ENCODE measurements at regions not wholly inside any gene's neighbourhood (a gene's known extent, or its start where the extent isn't known, plus 50 kb on each side); places are given as distances from the start of the nearest gene placed in this dataset.

GRCh38 chr22:34225278-34225677, 305.0 kb upstream of the LARGE1 start:
- no peaks in the 10 kb centered on the region for H3K27me3 ChIP-seq (ENCODE audit: control insufficient read depth, insufficient read depth, low read length)
- no peak overlapping the region for H3K9ac ChIP-seq (ENCODE audit: low read length in 3 of 3)
- no peaks in the 10 kb centered on the region for H3K36me3 ChIP-seq (ENCODE audit: control insufficient read depth in 2 of 3, insufficient read depth in 3 of 3, low read length in 3 of 3)
- DNase-seq (no peak), FAIRE-seq (no peak)
- no peaks in the 10 kb centered on the region for H3K9me3 ChIP-seq (ENCODE audit: control insufficient read depth in 2 of 3, insufficient read depth in 1 of 3, low read length in 3 of 3)
- no peaks in the 10 kb centered on the region for H3K4me1 ChIP-seq (ENCODE audit: control insufficient read depth in 2 of 3, insufficient read depth in 2 of 3, low read depth in 1 of 3, low read length in 3 of 3)
- no peak for TF ChIP-seq CTCF (IDR thresholded peaks at IDR 0.05; ENCODE audit: borderline replicate concordance, extremely low read depth, insufficient read depth)
- H3K4me3 ChIP-seq (ENCODE audit: low read length in 3 of 3), result no peak overlapping the region
- intact Hi-C loops (cut with DNase I), result no loop called here
- H3K27ac ChIP-seq (ENCODE audit: low read depth in 2 of 2, low read length in 2 of 2), result no peak overlapping the region

GRCh38 chr22:34236527-34236926, 316.3 kb upstream of the LARGE1 start:
- TF ChIP-seq CTCF (IDR thresholded peaks at IDR 0.05; ENCODE audit: borderline replicate concordance, extremely low read depth, insufficient read depth), result no peak
- intact Hi-C loops (cut with DNase I), result no loop called here
- Histone ChIP-seq H3K4me1 (ENCODE audit: control insufficient read depth in 2 of 3, insufficient read depth in 2 of 3, low read depth in 1 of 3, low read length in 3 of 3) (no peaks in the 10 kb centered on the region), H3K27ac (ENCODE audit: low read depth in 2 of 2, low read length in 2 of 2) (no peak overlapping the region), H3K4me3 (ENCODE audit: low read length in 3 of 3) (no peak overlapping the region), H3K9me3 (ENCODE audit: control insufficient read depth in 2 of 3, insufficient read depth in 1 of 3, low read length in 3 of 3) (peaks cover 0 to 2% (median 0%) of the 10 kb centered on the region in 3 donors), H3K9ac (ENCODE audit: low read length in 3 of 3) (no peak overlapping the region), H3K27me3 (ENCODE audit: control insufficient read depth, insufficient read depth, low read length) (no peaks in the 10 kb centered on the region), H3K36me3 (ENCODE audit: control insufficient read depth in 2 of 3, insufficient read depth in 3 of 3, low read length in 3 of 3) (no peaks in the 10 kb centered on the region)
- no peak for FAIRE-seq
- DNase-seq, result no peak

- H3K36me3 ChIP-seq (ENCODE audit: control insufficient read depth in 2 of 3, insufficient read depth in 3 of 3, low read length in 3 of 3), result no peaks in the 10 kb centered on the region
- H3K9ac ChIP-seq (ENCODE audit: low read length in 3 of 3), result no peak overlapping the region
- no peak overlapping the region for H3K4me3 ChIP-seq (ENCODE audit: low read length in 3 of 3)
- intact Hi-C loops (cut with DNase I), result no loop called here
- H3K27ac ChIP-seq (ENCODE audit: low read depth in 2 of 2, low read length in 2 of 2), result no peak overlapping the region
- H3K4me1 ChIP-seq (ENCODE audit: control insufficient read depth in 2 of 3, insufficient read depth in 2 of 3, low read depth in 1 of 3, low read length in 3 of 3), result no peaks in the 10 kb centered on the region
- no peaks in the 10 kb centered on the region for H3K27me3 ChIP-seq (ENCODE audit: control insufficient read depth, insufficient read depth, low read length)
- H3K9me3 ChIP-seq (ENCODE audit: control insufficient read depth in 2 of 3, insufficient read depth in 1 of 3, low read length in 3 of 3), result peaks cover 0 to 2% (median 0%) of the 10 kb centered on the region in 3 donors
- DNase-seq (no peak), FAIRE-seq (no peak)
- TF ChIP-seq CTCF (IDR thresholded peaks at IDR 0.05; ENCODE audit: borderline replicate concordance, extremely low read depth, insufficient read depth), result no peak
Observed at GRCh38 chr22:34239421-34239820, 319.1 kb upstream of the LARGE1 start.

GRCh38 chr22:34243023-34243422, 322.7 kb upstream of the LARGE1 start:
- DNase-seq (no peak), FAIRE-seq (no peak)
- H3K27me3 ChIP-seq (ENCODE audit: control insufficient read depth, insufficient read depth, low read length), result no peaks in the 10 kb centered on the region
- H3K27ac ChIP-seq (ENCODE audit: low read depth in 2 of 2, low read length in 2 of 2), result no peak overlapping the region
- H3K9me3 ChIP-seq (ENCODE audit: control insufficient read depth in 2 of 3, insufficient read depth in 1 of 3, low read length in 3 of 3), result no peaks in the 10 kb centered on the region
- intact Hi-C loops (cut with DNase I), result no loop called here
- H3K4me1 ChIP-seq (ENCODE audit: control insufficient read depth in 2 of 3, insufficient read depth in 2 of 3, low read depth in 1 of 3, low read length in 3 of 3), result no peaks in the 10 kb centered on the region
- TF ChIP-seq CTCF (IDR thresholded peaks at IDR 0.05; ENCODE audit: borderline replicate concordance, extremely low read depth, insufficient read depth), result no peak
- no peaks in the 10 kb centered on the region for H3K36me3 ChIP-seq (ENCODE audit: control insufficient read depth in 2 of 3, insufficient read depth in 3 of 3, low read length in 3 of 3)
- no peak overlapping the region for H3K4me3 ChIP-seq (ENCODE audit: low read length in 3 of 3)
- H3K9ac ChIP-seq (ENCODE audit: low read length in 3 of 3), result no peak overlapping the region
